HepG2 (cell line): ENCODE measurements at regions not wholly inside any gene's neighbourhood (a gene's known extent, or its start where the extent isn't known, plus 50 kb on each side); places are given as distances from the start of the nearest gene placed in this dataset.

ENCODE experiments used
- ATAC-seq: fragments of 200-7000 bp; cut with Tn5 transposase; 3 replicates; pipeline ENCODE4 v1.9.1; 2020; ENCODE audit warnings: mild to moderate bottlenecking, moderate library complexity
- BruUV-seq: library from RNA; stranded (reverse); fragments of 400-500 nt; replicated peaks from 2 replicates; lab custom pipeline; 2021; lab: Mats Ljungman, UMichigan
- CTCF ChIA-PET: fragments of 300-600 bp; formaldehyde crosslinking; extraction: SDS; loops from one replicate; lab custom pipeline; 2021; ENCODE audit warnings: low total read pairs, inconsistent platforms, low intra/inter-chr PET ratio; lab: Yijun Ruan, JAX
- POLR2A ChIA-PET: fragments of 350-600 bp; sonication (Branson Sonifier 250); formaldehyde crosslinking; loops from one replicate; lab custom pipeline; 2020; ENCODE audit warnings: antibody characterized with exemption, inconsistent platforms; lab: Yijun Ruan, JAX
- DNase-seq: peaks from one replicate; pipeline ENCODE4 v3.0.0-alpha.2; 2015; ENCODE audit warnings: low spot score
- FAIRE-seq: peaks from 3 replicates; lab custom pipeline; 2011; peaks lifted over from hg19 to GRCh38; lab: Jason Lieb, UNC
- H2AFZ ChIP-seq: one replicate; pipeline ENCODE4 v1.6.1; 2011; ENCODE audit warnings: low read length, inconsistent platforms
- H3K27ac ChIP-seq: fragments of 300-600 bp; 3 replicates; pipeline ENCODE4 v1.8.0; 2011; ENCODE audit warnings: mixed run types, mild to moderate bottlenecking, mixed read lengths, low read length, inconsistent platforms; ENCODE audit not compliant: insufficient read depth; ENCODE audit errors: extremely low read length
- H3K27me3 ChIP-seq, 2 experiments: fragments of 200-600 bp in 1 of 2; 2 replicates in 1 of 2; 3 replicates in 1 of 2; pipeline versions ENCODE4 v1.6.0 to v1.8.0; 2011; ENCODE audit warnings: low read length in 2 of 2, mild to moderate bottlenecking in 2 of 2, moderate library complexity in 2 of 2, inconsistent platforms in 1 of 2; ENCODE audit not compliant: insufficient read depth in 2 of 2, control insufficient read depth in 1 of 2
- H3K36me3 ChIP-seq, 2 experiments: fragments of 200-600 bp in 1 of 2; replicated peaks in 1 of 2; 2 replicates in 1 of 2; 3 replicates in 1 of 2; pipeline versions ENCODE4 v1.5.1 to v1.8.0; 2011; ENCODE audit warnings: low read length in 2 of 2, inconsistent platforms in 1 of 2; ENCODE audit not compliant: insufficient read depth in 2 of 2, control insufficient read depth in 1 of 2
- H3K4me1 ChIP-seq: 2 replicates; pipeline ENCODE4 v1.5.1; 2012; ENCODE audit warnings: low read length, inconsistent platforms; ENCODE audit not compliant: insufficient read depth
- H3K4me2 ChIP-seq: 2 replicates; pipeline ENCODE4 v1.6.0; 2011; ENCODE audit warnings: low read depth, low read length, inconsistent platforms
- H3K4me3 ChIP-seq, 3 experiments: fragments of 200-600 bp in 1 of 3; sonication (generic), shearing (Covaris generic) in 1 of 3; replicated peaks in 1 of 3; 2 replicates each; pipeline ENCODE4 v1.5.1; 2011 to 2016; ENCODE audit warnings: low read length in 3 of 3, inconsistent platforms in 2 of 3, low read depth in 2 of 3, mild to moderate bottlenecking in 2 of 3, control low read depth in 1 of 3, mixed read lengths in 1 of 3; ENCODE audit not compliant: insufficient read depth in 1 of 3
- H3K79me2 ChIP-seq: one replicate; pipeline ENCODE4 v1.6.1; 2011; ENCODE audit warnings: low read length, inconsistent platforms; ENCODE audit not compliant: insufficient read depth
- H3K9ac ChIP-seq: 2 replicates; pipeline ENCODE4 v1.6.0; 2011; ENCODE audit warnings: mild to moderate bottlenecking, low read depth, low read length, inconsistent platforms; ENCODE audit not compliant: insufficient read depth
- H3K9me3 ChIP-seq: 2 replicates; pipeline ENCODE4 v1.5.1; 2012; ENCODE audit warnings: mild to moderate bottlenecking, low read length
- H4K20me1 ChIP-seq: 2 replicates; pipeline ENCODE4 v1.6.0; 2011; ENCODE audit warnings: inconsistent platforms, mild to moderate bottlenecking, low read length, moderate library complexity; ENCODE audit not compliant: insufficient read depth
- CTCF ChIP-seq: sonication (generic); formaldehyde crosslinking; IDR thresholded peaks from 2 replicates; pipeline ENCODE4 v1.5.0; 2020; ENCODE audit warnings: mild to moderate bottlenecking, missing genetic modification reagents, moderate library complexity
- FOXA1 ChIP-seq, 2 experiments: fragments of 450-650 bp in 1 of 2; sonication (generic) in 1 of 2; formaldehyde crosslinking in 1 of 2; IDR thresholded peaks; 2 replicates each; pipeline versions ENCODE4 v1.4.0 to v1.6.1; 2016 to 2020; ENCODE audit warnings: missing genetic modification reagents in 1 of 2
- FOXA3 ChIP-seq: IDR thresholded peaks from 2 replicates; pipeline ENCODE4 v1.6.1; 2016; ENCODE audit warnings: missing genetic modification reagents, missing compliant biosample characterization
- KAT7 ChIP-seq: IDR thresholded peaks from 2 replicates; pipeline ENCODE4 v1.6.1; 2018; ENCODE audit warnings: borderline replicate concordance, missing compliant biosample characterization
- NFAT5 ChIP-seq: sonication (generic); formaldehyde crosslinking; IDR thresholded peaks from 2 replicates; pipeline ENCODE4 v1.4.0; 2020; ENCODE audit warnings: missing genetic modification reagents
- NFE2 ChIP-seq: sonication (generic); formaldehyde crosslinking; IDR thresholded peaks from 2 replicates; pipeline ENCODE4 v1.4.0; 2020; ENCODE audit warnings: missing genetic modification reagents
- SMC3 ChIP-seq: IDR thresholded peaks from 2 replicates; pipeline ENCODE4 v1.6.1; 2011; ENCODE audit warnings: low read length, improper control_type of control experiment
- STAG1 ChIP-seq: sonication (generic); formaldehyde crosslinking; IDR thresholded peaks from 2 replicates; pipeline ENCODE4 v1.4.0; 2020; ENCODE audit warnings: missing genetic modification reagents
- TCF12 ChIP-seq, 2 experiments: fragments of 450-650 bp in 1 of 2; sonication (generic) in 1 of 2; formaldehyde crosslinking in 1 of 2; IDR thresholded peaks; 2 replicates each; pipeline versions ENCODE4 v1.6.1 to v1.8.0; 2017 to 2022; ENCODE audit warnings: antibody characterized with exemption in 1 of 2, mild to moderate bottlenecking in 1 of 2, missing genetic modification reagents in 1 of 2, moderate library complexity in 1 of 2
- ZNF496 ChIP-seq: sonication (generic); formaldehyde crosslinking; IDR thresholded peaks from 2 replicates; pipeline ENCODE4 v1.8.1; 2023; ENCODE audit warnings: mild to moderate bottlenecking, moderate library complexity, missing genetic modification reagents; ENCODE audit not compliant: insufficient replicate concordance
- ZNF775 ChIP-seq: sonication (generic); formaldehyde crosslinking; IDR thresholded peaks from 2 replicates; pipeline ENCODE4 v1.4.0; 2020; ENCODE audit warnings: missing genetic modification reagents, mild to moderate bottlenecking, moderate library complexity, borderline replicate concordance
- ZNF878 ChIP-seq: sonication (generic); formaldehyde crosslinking; IDR thresholded peaks from 2 replicates; pipeline ENCODE4 v1.8.1; 2023; ENCODE audit warnings: mild to moderate bottlenecking, missing genetic modification reagents, moderate library complexity
- WGBS: methylation state at CpG from one replicate; pipeline ENCODE4 v1.1.6; 2017; ENCODE audit warnings: low lambda C conversion rate; 5-methylcytosine and 5-hydroxymethylcytosine counted together
- in situ Hi-C: cut with HindIII; loops from 2 replicates; pipeline ENCODE4 v1.10.0; 2017; ENCODE audit warnings: low pct_unique_long_range_greater_than_20kb; ENCODE audit not compliant: extremely low pct_ligation_motif_present
- intact Hi-C: fragments of 100-400 bp; cut with micrococcal nuclease; formaldehyde crosslinking; loops from one replicate; pipeline ENCODE4 v1.10.0; 2022; ENCODE audit not compliant: unreplicated experiment
- TF ChIP-seq, protein P1 (sequence below): sonication (generic); formaldehyde crosslinking; IDR thresholded peaks from 2 replicates; pipeline ENCODE4 v1.9.0; 2022; ENCODE audit warnings: low read depth, missing genetic modification reagents

DNA sequence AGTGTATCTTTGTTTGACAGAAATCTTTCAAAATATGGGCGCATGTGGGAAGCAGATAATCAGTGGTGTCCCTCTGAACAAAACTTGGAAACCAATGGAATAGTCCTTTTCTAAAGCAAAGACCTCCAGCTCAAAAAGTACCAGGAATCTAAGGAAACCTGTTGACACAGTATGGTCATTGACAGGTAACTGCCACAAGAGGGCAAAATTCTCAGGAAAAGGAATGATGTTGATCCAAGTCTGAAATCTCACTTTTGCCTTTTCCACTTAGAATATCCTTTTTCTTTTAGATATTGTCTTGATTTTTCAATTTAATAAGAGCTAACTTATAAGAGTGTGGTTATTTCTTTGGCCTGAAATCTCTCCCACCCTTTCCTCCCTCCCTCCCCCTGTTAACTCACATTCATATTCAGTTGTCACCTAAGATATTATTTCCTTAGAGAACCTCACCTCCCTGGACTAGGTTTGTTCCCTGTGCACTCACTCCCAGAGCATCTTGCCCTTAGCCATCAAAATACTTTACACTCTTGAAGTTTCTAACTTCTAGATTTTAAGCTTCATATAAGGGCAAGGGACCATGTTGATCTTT, 59.0 kb upstream of the BARX1 start:
- Histone ChIP-seq H4K20me1 (no peaks in the 10 kb centered on the region), H3K4me1 (no peaks in the 10 kb centered on the region), H3K79me2 (no peaks in the 10 kb centered on the region), H3K4me2 (no peak overlapping the region), H3K9ac (no peak overlapping the region), H3K27me3 (peaks cover 0 to 6% of the 10 kb centered on the region in 2 experiments; a peak in 1 of 5 replicates), H3K27ac (no peak overlapping the region), H3K4me3 (no peak overlapping the region), H3K36me3 (no peaks in the 10 kb centered on the region), H2AFZ (no peak overlapping the region), H3K9me3 (no peaks in the 10 kb centered on the region)
- DNase-seq (peak; percentile 41), ATAC-seq (peak; percentile 74), FAIRE-seq (peak; percentile 81)
- intact Hi-C loops (loop anchor here (1.0 to 10.0 kb wide), 2 partner anchors 51 to 199 kb away; no protein-coding TSS in a partner anchor), in situ Hi-C loops (loop anchor here (5.0 kb wide), 1 partner anchor 198 kb away; no protein-coding TSS in a partner anchor)
- WGBS, result 0% methylated on average over 1 of the region's 1 CpG
- BruUV-seq, result no TSS peak
- CTCF ChIA-PET, result interaction anchor here (2.8 kb wide), 1 partner anchor 200 kb away, joined by 39 read pairs; no protein-coding TSS in a partner anchor
- POLR2A ChIA-PET, result interaction anchor here (0.6 kb wide), 1 partner anchor 199 kb away, joined by 3 read pairs; no protein-coding TSS in a partner anchor
- TF ChIP-seq FOXA1 (IDR thresholded peaks at IDR 0.05) (no peak), FOXA1 (CRISPR knock-in tag; IDR thresholded peaks at IDR 0.05) (peak; percentile 68), SMC3 (peak; percentile 80), NFE2 (CRISPR knock-in tag) (no peak), STAG1 (CRISPR knock-in tag) (peak; percentile 62), KAT7 (CRISPR knock-in tag) (no peak), NFAT5 (CRISPR knock-in tag) (no peak), ZNF878 (no peak), ZNF775 (CRISPR knock-in tag) (no peak), ZNF496 (CRISPR knock-in tag) (no peak), CTCF (peak; percentile 68), TCF12 (IDR thresholded peaks at IDR 0.05) (no peak), TCF12 (CRISPR knock-in tag; IDR thresholded peaks at IDR 0.05) (no peak), FOXA3 (CRISPR knock-in tag) (peak; percentile 63; the same call in 1 of the 2 replicates)
- TF ChIP-seq, protein P1, sequence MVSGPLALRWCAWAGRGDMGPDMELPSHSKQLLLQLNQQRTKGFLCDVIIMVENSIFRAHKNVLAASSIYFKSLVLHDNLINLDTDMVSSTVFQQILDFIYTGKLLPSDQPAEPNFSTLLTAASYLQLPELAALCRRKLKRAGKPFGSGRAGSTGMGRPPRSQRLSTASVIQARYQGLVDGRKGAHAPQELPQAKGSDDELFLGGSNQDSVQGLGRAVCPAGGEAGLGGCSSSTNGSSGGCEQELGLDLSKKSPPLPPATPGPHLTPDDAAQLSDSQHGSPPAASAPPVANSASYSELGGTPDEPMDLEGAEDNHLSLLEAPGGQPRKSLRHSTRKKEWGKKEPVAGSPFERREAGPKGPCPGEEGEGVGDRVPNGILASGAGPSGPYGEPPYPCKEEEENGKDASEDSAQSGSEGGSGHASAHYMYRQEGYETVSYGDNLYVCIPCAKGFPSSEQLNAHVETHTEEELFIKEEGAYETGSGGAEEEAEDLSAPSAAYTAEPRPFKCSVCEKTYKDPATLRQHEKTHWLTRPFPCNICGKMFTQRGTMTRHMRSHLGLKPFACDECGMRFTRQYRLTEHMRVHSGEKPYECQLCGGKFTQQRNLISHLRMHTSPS (CRISPR knock-in tag), result no peak
